Activated T-helper 1 cell treated with anti-CD3 and anti-CD28 coated beads, Interleukin-2, amount 50 U/mL, for 16 hours (primary cell): ENCODE measurements at regions not wholly inside any gene's neighbourhood (a gene's known extent, or its start where the extent isn't known, plus 50 kb on each side); places are given as distances from the start of the nearest gene placed in this dataset.
"Not testable (repeated sequence)": the region's sequence is repeated elsewhere in the genome, so short reads cannot be mapped to it uniquely, and the experiment has no call there.

Source experiments
- DNase-seq, 2 donors: peaks; one replicate each; pipeline ENCODE4 v3.0.0-alpha.2; 2020; ENCODE audit warnings: low read depth in 1 of 2, low spot score in 1 of 2

- no peak for DNase-seq
Measured at GRCh38 chr3:110851736-110852135, 219.9 kb upstream of the NECTIN3 start.

- DNase-seq = no peak
Measured at GRCh38 chr3:110855207-110855606, 216.4 kb upstream of the NECTIN3 start.

DNA sequence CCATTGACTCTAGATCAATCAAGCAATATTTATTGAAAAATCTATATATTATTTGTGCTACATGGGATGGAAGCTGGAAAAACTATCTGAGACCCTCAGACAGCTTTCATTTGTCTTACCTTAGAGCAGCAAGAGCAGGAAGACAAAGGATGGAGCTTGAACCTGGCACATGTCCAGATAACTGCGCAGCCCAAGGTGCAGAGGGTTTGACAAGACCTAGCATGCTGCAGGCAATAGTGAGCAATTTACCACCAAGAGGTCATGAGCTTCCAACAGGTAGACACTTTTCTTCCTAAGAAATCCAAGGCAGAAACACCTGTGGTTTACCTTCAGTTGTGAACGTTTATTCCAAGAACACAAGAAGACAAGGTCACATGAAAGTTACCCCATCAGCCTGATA lies 214.7 kb upstream of the NECTIN3 start:
- DNase-seq = no peak

GRCh38 chr3:110858549-110858948 lies 213.1 kb upstream of the NECTIN3 start:
- DNase-seq = no peak

- no peak for DNase-seq
Measured at GRCh38 chr3:110859336-110859735, 212.3 kb upstream of the NECTIN3 start.

DNA sequence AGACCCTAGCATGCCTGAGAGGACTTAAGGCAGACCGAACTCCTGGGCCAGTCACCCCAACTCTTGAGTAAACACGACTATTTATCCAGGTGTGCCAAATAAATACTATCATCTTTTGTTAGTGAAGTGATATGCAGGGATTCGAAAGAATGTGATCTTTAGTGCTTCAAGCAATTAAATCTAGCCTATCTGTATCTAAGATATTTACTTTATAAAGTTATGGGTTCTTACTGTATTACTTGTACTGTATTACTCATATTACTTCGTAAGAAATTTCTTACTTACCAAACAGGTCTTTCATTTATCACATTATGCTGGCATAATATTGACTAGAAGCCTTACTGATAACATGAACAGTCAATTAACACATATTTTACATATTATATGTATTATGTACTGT lies 211.6 kb upstream of the NECTIN3 start:
- no peak for DNase-seq

- DNase-seq = no peak
Measured at GRCh38 chr3:110865934-110866333, 205.7 kb upstream of the NECTIN3 start.

- DNase-seq = no peak
Measured at GRCh38 chr3:110868106-110868505, 203.5 kb upstream of the NECTIN3 start.

GRCh38 chr3:110869736-110870135 lies 201.9 kb upstream of the NECTIN3 start:
- no peak for DNase-seq

DNA sequence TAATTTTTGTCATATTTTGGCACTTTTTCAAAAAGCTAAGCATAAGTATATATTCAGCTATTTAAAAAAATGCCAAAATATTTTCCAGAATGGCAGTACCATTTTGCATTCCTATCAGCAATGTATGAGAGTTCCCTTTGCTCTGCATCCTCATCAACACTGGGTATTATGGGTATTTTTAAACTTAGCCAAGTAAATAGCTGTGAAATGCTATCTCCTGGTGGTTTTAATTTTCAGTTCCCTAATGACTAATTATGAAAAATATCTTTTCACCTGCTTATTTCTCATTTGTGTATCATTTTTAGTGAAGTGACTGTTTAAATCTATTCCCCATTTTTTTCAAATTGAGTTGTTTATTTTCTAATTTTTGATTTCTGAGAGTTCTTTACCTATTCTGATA lies 199.7 kb upstream of the NECTIN3 start:
- DNase-seq = no peak

GRCh38 chr3:110878692-110879091 lies 192.9 kb upstream of the NECTIN3 start:
- no peak for DNase-seq

GRCh38 chr3:110881069-110881468 lies 190.5 kb upstream of the NECTIN3 start:
- no peak for DNase-seq

DNA sequence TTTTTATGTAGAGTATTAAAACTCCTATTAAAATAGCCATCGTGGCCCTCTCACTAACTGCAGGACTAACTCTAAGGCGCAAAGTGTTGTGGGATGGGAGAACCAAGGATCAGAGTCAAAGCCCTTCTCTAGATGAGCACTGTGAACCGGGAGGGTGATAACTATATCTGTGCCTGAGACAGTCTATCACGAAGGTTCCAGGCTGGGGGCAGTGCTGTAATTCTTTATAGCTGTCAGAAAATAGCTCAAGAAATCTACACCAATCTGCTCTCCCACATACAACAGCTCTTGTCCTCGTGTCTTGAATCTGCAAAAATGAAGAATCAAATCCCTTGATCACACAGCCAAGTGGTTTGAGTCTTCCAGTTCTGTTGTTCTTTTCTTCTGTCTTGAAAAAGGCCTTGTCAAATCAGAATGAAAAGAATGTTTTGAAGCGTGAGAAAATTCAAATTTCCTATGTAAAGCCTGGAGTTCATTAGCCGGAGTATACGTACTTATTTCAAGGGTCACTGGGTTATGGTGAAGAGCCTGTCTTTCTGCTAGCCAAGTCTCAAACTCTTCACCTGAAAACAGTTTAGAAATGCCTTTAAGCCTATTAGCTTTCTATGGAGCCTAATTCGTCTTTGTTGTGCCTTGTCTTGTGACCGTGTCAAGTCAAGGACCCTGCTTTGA lies 185.3 kb upstream of the NECTIN3 start:
- DNase-seq = no peak

DNA sequence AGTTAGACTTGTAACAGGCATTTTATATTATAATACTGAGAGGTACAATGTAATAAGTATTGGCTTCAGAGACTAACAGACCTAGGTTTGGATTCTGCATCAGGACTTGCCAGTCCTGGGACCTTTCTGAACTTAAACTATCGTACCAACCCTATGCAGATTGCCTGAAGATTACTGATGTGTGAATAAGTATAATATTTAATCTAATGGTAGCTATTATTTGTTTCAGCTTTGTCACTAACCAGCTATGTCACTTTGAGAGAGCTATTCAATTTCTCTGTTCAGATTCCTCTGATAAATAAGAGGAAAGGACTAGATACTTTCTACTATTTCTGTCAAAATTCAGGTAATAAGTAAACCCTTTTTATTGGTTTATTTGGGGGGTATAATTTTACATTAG lies 184.4 kb upstream of the NECTIN3 start:
- DNase-seq = no peak

GRCh38 chr3:110888625-110889375 lies 182.8 kb upstream of the NECTIN3 start:
- DNase-seq = not testable (repeated sequence)

- not testable (repeated sequence) for DNase-seq
Measured at GRCh38 chr3:110889376-110889699, 182.3 kb upstream of the NECTIN3 start.

DNA sequence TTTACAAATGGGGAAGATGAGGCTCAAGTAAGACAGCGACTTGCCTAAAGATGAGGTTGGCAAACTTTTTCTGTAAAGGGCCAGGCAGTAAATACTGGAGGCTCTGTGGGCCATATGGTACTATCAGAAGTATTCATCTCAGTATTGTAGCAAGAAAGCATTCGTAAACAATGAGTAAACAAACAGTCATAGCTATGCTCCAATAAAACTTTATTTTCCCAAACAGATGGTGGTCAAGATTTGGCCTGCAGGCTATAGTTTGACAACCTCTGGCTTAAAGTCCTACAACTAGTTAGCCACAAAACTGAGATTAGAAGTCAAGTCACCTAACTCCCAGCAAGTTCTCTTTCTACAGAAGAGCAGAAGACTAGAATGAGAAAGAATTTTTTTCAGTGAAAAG lies 177.0 kb upstream of the NECTIN3 start:
- DNase-seq = no peak

GRCh38 chr3:110895054-110895453 lies 176.6 kb upstream of the NECTIN3 start:
- no peak for DNase-seq

DNA sequence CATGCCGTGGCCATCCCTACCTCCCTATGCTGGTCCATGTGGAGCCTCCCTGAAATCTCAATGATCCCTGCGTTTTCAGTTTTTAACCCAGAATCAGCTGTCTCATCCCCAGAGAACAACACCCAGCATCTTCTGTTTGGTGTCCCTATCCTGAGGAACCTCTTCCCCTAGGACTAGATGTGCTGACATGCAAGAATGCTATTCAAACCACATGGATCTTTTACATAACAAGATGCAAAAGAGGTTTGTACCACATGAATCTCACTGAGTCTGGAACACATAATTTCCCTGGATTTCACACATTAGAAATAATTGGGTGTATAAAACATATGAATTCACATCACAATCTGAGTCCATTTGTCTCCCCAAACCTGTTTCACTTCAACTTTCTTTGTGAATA lies 174.6 kb upstream of the NECTIN3 start:
- no peak for DNase-seq

DNA sequence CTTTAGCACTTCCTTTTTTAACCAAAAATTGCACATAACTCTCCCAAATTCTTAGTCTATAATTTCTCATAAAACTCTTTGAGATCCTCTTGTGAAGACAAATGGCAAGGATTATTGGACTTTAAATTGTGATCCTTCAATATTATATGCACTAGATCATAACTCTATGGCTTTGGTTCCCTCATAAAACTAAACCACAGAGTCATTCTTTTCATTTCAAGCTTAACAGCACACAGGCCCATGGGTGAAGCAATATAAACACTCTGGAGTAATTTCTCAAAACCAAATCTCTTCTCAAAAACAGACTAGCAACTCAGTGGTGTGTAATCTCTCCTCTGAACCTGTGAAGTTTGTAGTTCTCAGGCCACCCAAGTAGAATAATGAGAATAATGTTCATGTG lies 171.0 kb upstream of the NECTIN3 start:
- no peak for DNase-seq

GRCh38 chr3:110901536-110901935 lies 170.1 kb upstream of the NECTIN3 start:
- no peak for DNase-seq

DNA sequence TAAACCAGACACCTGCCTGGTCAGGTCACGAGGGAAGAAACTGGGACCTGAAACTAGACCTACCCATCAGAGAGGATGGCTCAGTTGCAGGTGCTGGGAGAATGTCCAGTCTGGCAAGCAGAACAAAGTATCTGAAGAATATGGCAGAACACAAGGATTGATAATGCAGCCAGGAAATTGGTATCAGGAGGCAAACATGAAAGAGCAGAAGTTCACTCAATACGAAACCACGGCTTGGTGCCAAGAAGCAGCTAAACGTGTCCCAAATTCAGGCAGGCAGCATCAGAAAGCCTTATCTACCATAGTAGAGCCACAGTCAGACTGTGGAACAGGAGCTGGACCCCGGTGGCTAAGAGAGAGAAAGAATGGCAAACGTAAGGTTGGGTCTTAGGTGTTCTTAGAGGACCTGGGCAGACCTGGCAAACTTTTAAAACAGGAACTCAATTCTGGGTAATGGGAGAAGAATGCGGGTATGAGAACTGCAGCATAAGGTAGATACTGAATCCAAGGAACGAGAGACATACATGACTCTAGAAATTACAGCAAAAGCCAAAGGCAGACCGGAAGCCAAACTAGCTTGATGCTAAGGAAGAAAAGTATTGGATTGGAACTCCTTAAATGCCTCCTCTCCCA lies 169.0 kb upstream of the NECTIN3 start:
- no peak for DNase-seq
